Panc1 (cell line): ENCODE measurements at regions not wholly inside any gene's neighbourhood (a gene's known extent, or its start where the extent isn't known, plus 50 kb on each side); places are given as distances from the start of the nearest gene placed in this dataset.

Source experiments
- CTCF ChIP-seq: fragments of 450-650 bp; IDR thresholded peaks from 2 replicates; pipeline ENCODE4 v1.5.1; 2017; ENCODE audit warnings: mild to moderate bottlenecking
- SIN3A ChIP-seq: IDR thresholded peaks from 2 replicates; pipeline ENCODE4 v1.6.1; 2012; ENCODE audit warnings: low read depth, mild to moderate bottlenecking, low read length, moderate library complexity, borderline replicate concordance; ENCODE audit not compliant: insufficient read depth

- TF ChIP-seq CTCF: no peak
- TF ChIP-seq SIN3A: no peak
These were observed 298.5 kb upstream of the NR3C2 start for GRCh38 chr4:148740701-148741100.
